ENCODE measurements at regions not wholly inside any gene's neighbourhood (a gene's known extent, or its start where the extent isn't known, plus 50 kb on each side); places are given as distances from the start of the nearest gene placed in this dataset.

- Histone ChIP-seq H3K4me1 (ENCODE audit: low read length) (no peaks in the 10 kb centered on the region), H3K79me2 (ENCODE audit: low read length) (no peaks in the 10 kb centered on the region), H3K4me3 (ENCODE audit: low read length) (no peak overlapping the region), H2AFZ (ENCODE audit: low read depth, low read length) (no peak overlapping the region), H4K20me1 (ENCODE audit: insufficient read depth, low read length) (no peaks in the 10 kb centered on the region), H3K27ac (ENCODE audit: low read length) (no peak overlapping the region), H3K4me2 (ENCODE audit: low read length) (no peak overlapping the region), H3K27me3 (ENCODE audit: low read depth, low read length) (no peaks in the 10 kb centered on the region; the same call in 1 of the 2 replicates), H3K36me3 (replicated peaks; ENCODE audit: low read depth, low read length) (no peaks in the 10 kb centered on the region), H3K9me3 (ENCODE audit: insufficient read depth, low read length) (no peaks in the 10 kb centered on the region), H3K9ac (ENCODE audit: low read length) (no peak overlapping the region)
- TF ChIP-seq CTCF (IDR thresholded peaks at IDR 0.05; ENCODE audit: low read depth, low read length), result peak; percentile 10; the same call in 1 of the 2 replicates
- no peak for TF ChIP-seq EZH2phosphoT487 (IDR thresholded peaks at IDR 0.05; ENCODE audit: low read depth)
Observed at GRCh38 chr11:127136438-127136837, 135.9 kb upstream of the KIRREL3 start.

- TF ChIP-seq CTCF (IDR thresholded peaks at IDR 0.05; ENCODE audit: low read depth, low read length), result no peak
- TF ChIP-seq EZH2phosphoT487 (IDR thresholded peaks at IDR 0.05; ENCODE audit: low read depth), result no peak
- H3K27me3 ChIP-seq (ENCODE audit: low read depth, low read length), result no peaks in the 10 kb centered on the region; the same call in 1 of the 2 replicates
- no peaks in the 10 kb centered on the region for H3K36me3 ChIP-seq (replicated peaks; ENCODE audit: low read depth, low read length)
- no peaks in the 10 kb centered on the region for H4K20me1 ChIP-seq (ENCODE audit: insufficient read depth, low read length)
- no peak overlapping the region for H3K27ac ChIP-seq (ENCODE audit: low read length)
- H3K9ac ChIP-seq (ENCODE audit: low read length), result no peak overlapping the region
- H3K4me2 ChIP-seq (ENCODE audit: low read length), result no peak overlapping the region
- H3K9me3 ChIP-seq (ENCODE audit: insufficient read depth, low read length), result no peaks in the 10 kb centered on the region
- H2AFZ ChIP-seq (ENCODE audit: low read depth, low read length), result no peak overlapping the region
- H3K4me1 ChIP-seq (ENCODE audit: low read length), result no peaks in the 10 kb centered on the region
- H3K79me2 ChIP-seq (ENCODE audit: low read length), result no peaks in the 10 kb centered on the region
- H3K4me3 ChIP-seq (ENCODE audit: low read length), result no peak overlapping the region
Observed at GRCh38 chr11:127135256-127135655, 134.7 kb upstream of the KIRREL3 start.

GRCh38 chr11:127133061-127133460 is 132.5 kb upstream of the KIRREL3 start:
- TF ChIP-seq EZH2phosphoT487 (IDR thresholded peaks at IDR 0.05; ENCODE audit: low read depth) (no peak), CTCF (IDR thresholded peaks at IDR 0.05; ENCODE audit: low read depth, low read length) (no peak)
- Histone ChIP-seq H3K36me3 (replicated peaks; ENCODE audit: low read depth, low read length) (no peaks in the 10 kb centered on the region), H3K9ac (ENCODE audit: low read length) (no peak overlapping the region), H4K20me1 (ENCODE audit: insufficient read depth, low read length) (no peaks in the 10 kb centered on the region), H3K4me3 (ENCODE audit: low read length) (no peak overlapping the region), H3K9me3 (ENCODE audit: insufficient read depth, low read length) (no peaks in the 10 kb centered on the region), H3K4me1 (ENCODE audit: low read length) (no peaks in the 10 kb centered on the region), H3K4me2 (ENCODE audit: low read length) (no peak overlapping the region), H2AFZ (ENCODE audit: low read depth, low read length) (no peak overlapping the region), H3K79me2 (ENCODE audit: low read length) (no peaks in the 10 kb centered on the region), H3K27ac (ENCODE audit: low read length) (no peak overlapping the region), H3K27me3 (ENCODE audit: low read depth, low read length) (no peaks in the 10 kb centered on the region; the same call in 1 of the 2 replicates)

- H3K27ac ChIP-seq (ENCODE audit: low read length), result no peak overlapping the region
- H2AFZ ChIP-seq (ENCODE audit: low read depth, low read length), result no peak overlapping the region
- H3K4me2 ChIP-seq (ENCODE audit: low read length), result no peak overlapping the region
- H3K27me3 ChIP-seq (ENCODE audit: low read depth, low read length), result no peaks in the 10 kb centered on the region; the same call in 1 of the 2 replicates
- no peaks in the 10 kb centered on the region for H3K4me1 ChIP-seq (ENCODE audit: low read length)
- TF ChIP-seq EZH2phosphoT487 (IDR thresholded peaks at IDR 0.05; ENCODE audit: low read depth) (no peak), CTCF (IDR thresholded peaks at IDR 0.05; ENCODE audit: low read depth, low read length) (no peak)
- H3K4me3 ChIP-seq (ENCODE audit: low read length), result no peak overlapping the region
- no peak overlapping the region for H3K9ac ChIP-seq (ENCODE audit: low read length)
- no peaks in the 10 kb centered on the region for H4K20me1 ChIP-seq (ENCODE audit: insufficient read depth, low read length)
- no peaks in the 10 kb centered on the region for H3K36me3 ChIP-seq (replicated peaks; ENCODE audit: low read depth, low read length)
- H3K9me3 ChIP-seq (ENCODE audit: insufficient read depth, low read length), result no peaks in the 10 kb centered on the region
- no peaks in the 10 kb centered on the region for H3K79me2 ChIP-seq (ENCODE audit: low read length)
Observed at GRCh38 chr11:127130321-127130720, 129.8 kb upstream of the KIRREL3 start.

All from OCI-LY3 (cell line).